HK-2 (cell line): ENCODE measurements at regions not wholly inside any gene's neighbourhood (a gene's known extent, or its start where the extent isn't known, plus 50 kb on each side); places are given as distances from the start of the nearest gene placed in this dataset.

Source experiments
- DNase-seq: peaks from one replicate; pipeline ENCODE4 v3.0.0-alpha.2; 2018; ENCODE audit not compliant: unreplicated experiment

GRCh38 chr9:105064248-105065097, 136.5 kb upstream of the ABCA1 start:
- DNase-seq, result peak; percentile 95

DNA sequence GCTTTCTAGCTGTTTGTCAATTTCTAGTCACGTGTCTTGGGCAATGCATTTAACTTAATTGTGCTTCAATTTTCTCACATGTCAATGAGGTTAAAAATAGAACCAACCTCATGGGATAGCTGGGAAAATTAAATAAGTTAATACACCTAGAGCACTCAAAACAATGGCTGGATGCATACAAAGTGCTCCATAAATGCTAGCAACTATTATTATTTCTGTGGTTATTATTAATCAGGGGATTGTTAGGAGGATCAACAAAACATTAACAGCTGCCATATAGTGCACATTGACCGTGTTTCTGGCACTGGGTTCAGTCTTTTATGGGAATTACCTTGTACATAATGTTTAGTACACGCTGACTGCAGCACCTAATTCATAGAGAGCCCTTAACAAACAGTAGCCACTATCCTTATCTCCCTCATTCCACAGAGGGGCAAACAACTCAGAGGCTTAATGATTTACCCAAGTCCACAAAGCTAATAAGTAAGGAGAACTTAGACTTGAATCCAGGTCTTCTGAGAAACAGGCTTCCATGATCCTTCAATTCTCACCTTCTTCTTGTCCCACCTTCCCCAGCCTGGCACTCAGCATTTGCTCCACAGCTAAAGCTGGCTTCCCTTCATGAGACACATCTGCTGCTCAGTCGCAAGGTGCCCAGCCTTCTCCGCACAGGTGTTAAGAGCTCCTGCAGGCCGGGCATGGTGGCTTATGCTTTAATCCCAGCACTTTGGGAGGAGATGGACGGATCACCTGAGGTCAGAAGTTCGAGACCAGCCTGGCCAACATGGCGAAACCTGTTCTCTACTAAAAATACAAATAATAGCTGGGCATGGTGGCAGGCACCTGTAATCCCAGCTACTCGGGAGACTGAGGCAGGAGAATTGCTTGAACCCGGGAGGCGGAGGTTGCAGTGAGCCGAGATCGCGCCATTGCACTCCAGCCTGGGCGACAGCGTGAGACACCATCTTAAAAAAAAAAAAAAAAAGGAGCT, 137.4 kb upstream of the ABCA1 start:
- no peak for DNase-seq

DNA sequence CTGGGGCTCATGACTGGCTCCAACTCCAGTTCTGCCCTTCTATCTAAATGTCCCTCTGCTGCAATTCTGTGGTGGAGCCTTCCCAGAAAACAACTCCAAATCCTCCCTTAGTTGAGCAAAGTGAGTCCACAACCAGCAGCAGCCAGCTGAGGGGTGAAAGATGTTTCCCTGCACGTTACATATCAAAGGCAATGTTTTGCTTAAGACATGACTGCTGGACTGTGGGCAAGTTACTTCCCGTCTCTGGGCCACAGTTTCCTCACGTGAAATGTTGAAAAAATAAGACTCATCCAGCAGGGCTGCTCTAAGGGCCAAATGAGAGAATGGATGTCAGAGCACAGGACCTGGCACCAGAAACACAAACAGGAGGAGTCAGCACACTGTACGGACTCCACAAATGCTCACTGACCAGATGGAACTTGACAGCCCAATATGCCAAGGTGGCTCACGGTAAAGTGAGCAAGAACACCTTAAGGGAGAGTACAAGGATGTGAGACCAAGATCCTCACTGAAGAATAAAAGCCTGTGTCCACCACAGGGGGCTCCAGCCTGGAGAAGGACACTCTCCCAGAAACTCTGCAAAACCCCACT, 138.4 kb upstream of the ABCA1 start:
- no peak for DNase-seq

- peak; percentile 71 for DNase-seq
Observed at GRCh38 chr9:105067895-105068580, 140.1 kb upstream of the ABCA1 start.

DNA sequence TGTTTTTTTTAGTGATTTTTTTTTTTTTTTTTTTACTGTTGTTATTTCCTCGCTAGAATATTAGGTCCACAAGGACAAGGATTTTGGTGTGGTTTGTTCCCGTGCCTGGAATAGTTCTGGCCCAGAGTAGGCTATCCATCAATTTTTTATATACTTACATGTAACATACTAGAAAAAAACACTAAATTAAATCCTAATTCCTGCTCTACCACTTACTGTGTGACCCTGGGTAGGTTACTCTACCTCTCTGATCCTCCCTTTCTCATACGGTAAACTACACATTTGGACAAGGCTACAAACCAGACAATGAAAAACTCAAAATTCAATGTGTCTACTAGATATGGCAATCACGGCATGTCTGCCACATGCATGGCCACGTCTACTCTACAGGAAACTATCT, 141.3 kb upstream of the ABCA1 start:
- DNase-seq, result no peak

- DNase-seq, result no peak
Observed at GRCh38 chr9:105069696-105070095, 141.7 kb upstream of the ABCA1 start.

GRCh38 chr9:105070176-105070575, 142.2 kb upstream of the ABCA1 start:
- DNase-seq, result no peak

GRCh38 chr9:105072476-105072875, 144.5 kb upstream of the ABCA1 start:
- no peak for DNase-seq

DNA sequence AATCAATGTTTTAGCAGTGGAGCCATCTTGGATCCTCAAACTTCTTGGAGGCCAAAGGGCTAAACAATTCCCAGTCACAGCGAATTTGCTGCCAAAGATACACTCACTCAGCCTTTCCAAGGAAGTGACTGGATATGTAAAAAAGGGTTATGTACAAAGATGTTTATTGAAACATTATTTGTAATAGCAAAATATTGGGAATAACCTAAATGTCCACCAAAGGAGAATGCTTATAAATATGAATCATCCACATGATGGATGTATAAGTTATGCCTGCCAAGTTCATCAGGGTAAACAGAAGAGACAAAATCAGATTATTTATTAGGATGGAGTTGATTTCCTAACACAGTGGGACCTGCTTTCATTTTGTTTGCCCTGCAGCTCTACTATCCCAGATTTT, 145.2 kb upstream of the ABCA1 start:
- no peak for DNase-seq

- DNase-seq, result no peak
Observed at GRCh38 chr9:105074491-105074890, 146.5 kb upstream of the ABCA1 start.

- no peak for DNase-seq
Observed at GRCh38 chr9:105076729-105077128, 148.8 kb upstream of the ABCA1 start.

DNA sequence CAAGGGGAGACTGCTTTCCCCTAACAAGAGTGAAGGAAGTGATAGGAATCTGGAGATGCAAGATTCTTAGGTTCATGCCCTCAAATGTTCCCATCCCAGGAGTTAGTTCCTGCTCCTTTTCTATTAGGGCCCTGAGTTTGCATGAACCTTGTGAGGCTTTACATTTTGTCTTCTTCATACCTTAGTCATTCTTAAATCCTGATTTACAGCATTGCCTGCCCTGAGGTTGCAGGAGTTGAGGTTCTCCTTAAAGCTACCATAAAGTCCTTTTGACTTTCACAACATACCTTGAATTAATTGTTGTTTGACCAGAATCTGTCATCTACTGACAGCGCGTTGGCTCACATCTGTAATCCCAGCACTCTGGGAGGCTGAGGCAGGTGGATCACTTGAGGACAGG, 151.5 kb upstream of the ABCA1 start:
- no peak for DNase-seq

- DNase-seq, result no peak
Observed at GRCh38 chr9:105082843-105083242, 154.9 kb upstream of the ABCA1 start.

DNA sequence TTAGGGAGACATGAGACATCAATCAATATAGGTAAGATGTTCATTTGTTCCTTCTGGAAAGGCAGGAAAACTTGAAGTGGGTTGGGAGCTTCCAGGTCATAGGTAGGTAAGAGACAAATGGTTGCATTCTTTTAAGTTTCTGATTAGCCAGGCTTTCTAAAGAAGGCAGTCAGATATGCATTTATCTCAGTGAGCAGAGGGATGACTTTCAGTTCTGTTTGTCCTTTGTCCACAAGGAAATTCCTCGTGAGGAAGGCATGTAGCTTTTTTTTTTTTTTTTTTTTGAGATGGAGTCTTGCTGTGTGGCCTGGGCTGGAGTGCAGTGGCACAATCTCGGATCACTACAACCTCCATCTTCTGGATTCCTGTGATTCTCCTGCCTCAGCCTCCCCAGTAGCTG, 155.3 kb upstream of the ABCA1 start:
- DNase-seq, result no peak

GRCh38 chr9:105087910-105088898, 156.2 kb upstream of the SLC44A1 start:
- no peak for DNase-seq

DNA sequence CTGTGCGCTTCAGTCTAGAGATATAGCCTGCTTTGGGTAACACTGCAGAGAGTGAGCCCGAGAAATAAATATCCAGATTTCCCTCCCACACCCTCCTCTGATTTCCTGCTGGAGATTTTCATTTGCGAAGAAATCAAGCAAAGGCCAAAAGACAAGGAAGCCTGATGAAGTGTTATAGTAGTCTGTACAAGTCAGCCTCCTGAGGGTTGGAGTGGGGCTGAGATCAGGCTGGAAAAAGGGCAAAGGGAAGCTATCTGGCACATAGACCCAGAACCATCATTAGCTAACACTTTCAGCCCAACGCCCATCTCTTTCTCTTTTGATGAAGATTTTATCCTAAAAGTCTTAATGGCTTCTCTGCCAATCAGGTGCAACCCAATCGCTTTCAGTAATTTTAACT, 154.6 kb upstream of the SLC44A1 start:
- DNase-seq, result no peak

DNA sequence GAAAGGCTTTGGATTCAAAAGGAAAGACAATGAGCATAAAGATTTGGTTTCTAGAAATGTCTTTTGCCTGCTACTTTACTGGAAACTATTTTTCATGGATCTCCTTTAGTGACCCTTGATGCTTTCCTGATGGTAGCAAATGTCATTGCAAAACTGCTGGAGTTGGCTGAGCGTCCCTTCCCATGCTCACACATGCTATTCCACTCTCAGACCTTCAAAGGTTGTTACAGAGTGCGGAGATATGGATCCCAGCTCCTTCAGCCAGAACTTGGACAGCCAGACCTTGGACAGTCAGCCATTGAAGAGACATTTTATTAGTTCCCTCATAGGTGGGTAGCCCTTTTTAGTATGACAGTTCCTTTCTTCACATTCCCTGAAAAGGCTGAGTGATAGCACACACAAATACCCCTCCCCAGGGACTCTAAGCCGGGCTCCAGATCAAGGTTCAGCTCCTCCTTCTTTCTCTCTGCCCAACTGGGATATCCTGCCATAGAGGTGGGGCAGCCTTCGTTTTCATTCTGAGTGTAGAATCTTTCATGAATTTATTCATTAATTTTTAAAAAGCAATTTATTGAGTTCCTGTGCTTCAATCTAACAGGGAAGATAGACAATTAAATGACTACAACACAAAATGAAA, 153.3 kb upstream of the SLC44A1 start:
- DNase-seq, result no peak

DNA sequence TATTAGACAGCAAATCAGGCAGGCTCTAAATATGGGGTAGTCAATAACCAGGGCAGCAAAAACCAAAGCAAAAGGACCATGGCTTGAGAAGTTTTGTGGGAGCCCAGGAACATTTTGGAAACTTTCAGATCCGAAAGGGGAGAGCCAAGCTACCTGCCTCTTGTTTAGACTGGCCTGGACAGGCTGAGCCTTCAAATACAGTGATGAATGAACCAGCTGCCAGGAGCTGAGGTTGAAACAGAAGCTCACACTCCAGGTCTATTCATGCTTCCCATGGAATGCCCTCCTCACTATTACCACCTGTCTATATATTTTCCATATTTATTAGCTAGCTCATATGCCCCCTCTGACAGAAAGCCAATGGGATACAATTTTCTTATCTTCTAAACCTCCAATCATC, 150.8 kb upstream of the SLC44A1 start:
- DNase-seq, result no peak

GRCh38 chr9:105098370-105098769, 146.1 kb upstream of the SLC44A1 start:
- DNase-seq, result no peak

GRCh38 chr9:105103776-105104175, 140.7 kb upstream of the SLC44A1 start:
- no peak for DNase-seq
